ENCODE measurements at regions not wholly inside any gene's neighbourhood (a gene's known extent, or its start where the extent isn't known, plus 50 kb on each side); places are given as distances from the start of the nearest gene placed in this dataset.

- TF ChIP-seq ZNF384 (IDR thresholded peaks at IDR 0.05) (no peak), FOXK2 (IDR thresholded peaks at IDR 0.05) (no peak), FOXM1 (IDR thresholded peaks at IDR 0.05; ENCODE audit: borderline replicate concordance) (no peak), LEF1 (IDR thresholded peaks at IDR 0.05; ENCODE audit: borderline replicate concordance) (no peak), BHLHE40 (IDR thresholded peaks at IDR 0.05; ENCODE audit: borderline replicate concordance) (no peak)
Measured at GRCh38 chr13:56020425-56020824, 1120.3 kb upstream of the PRR20A start.
